Choroid plexus epithelial cell (primary cell): ENCODE measurements at regions not wholly inside any gene's neighbourhood (a gene's known extent, or its start where the extent isn't known, plus 50 kb on each side); places are given as distances from the start of the nearest gene placed in this dataset.

Experiments used
- DNase-seq: peaks from one replicate; pipeline ENCODE4 v3.0.0-alpha.2; 2010; ENCODE audit warnings: low read depth
- H3K4me3 ChIP-seq: 2 replicates; pipeline ENCODE4 v1.5.1; 2011; ENCODE audit warnings: low read depth, mild to moderate bottlenecking, control low read depth, low read length, moderate library complexity
- CTCF ChIP-seq: conservative IDR thresholded peaks from 2 replicates; pipeline ENCODE4 v1.5.1; 2011; ENCODE audit warnings: low read depth, mild to moderate bottlenecking, control low read depth, inconsistent platforms, low read length, moderate library complexity

- no peak for TF ChIP-seq CTCF
- no peak overlapping the region for H3K4me3 ChIP-seq
- DNase-seq, result no peak
These were observed 221.3 kb downstream of the GXYLT1 start for GRCh38 chr12:41923351-41923750.

DNA sequence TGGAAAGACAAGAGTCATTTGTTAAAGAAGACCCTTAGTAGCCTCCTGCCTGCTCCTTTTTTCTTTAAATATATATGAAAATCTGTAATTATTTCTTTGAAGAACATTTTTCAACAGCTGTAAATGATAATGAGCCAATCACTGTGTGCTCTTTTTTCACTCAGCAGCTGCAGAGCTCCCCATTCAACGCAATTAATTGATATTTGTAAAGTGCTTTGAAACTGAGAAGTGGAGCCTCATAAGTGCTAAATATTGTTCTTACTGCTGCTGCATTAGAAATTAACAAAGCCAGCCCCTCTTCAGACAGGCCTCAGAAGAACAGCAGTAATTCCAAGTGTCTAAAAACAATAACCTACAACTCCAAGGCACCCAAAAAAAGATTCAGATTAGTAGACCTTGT lies 224.3 kb downstream of the GXYLT1 start:
- no peak for TF ChIP-seq CTCF
- no peak for DNase-seq
- no peak overlapping the region for H3K4me3 ChIP-seq

- H3K4me3 ChIP-seq, result no peak overlapping the region
- TF ChIP-seq CTCF, result no peak
- no peak for DNase-seq
These were observed 225.0 kb downstream of the GXYLT1 start for GRCh38 chr12:41919526-41920261.

DNA sequence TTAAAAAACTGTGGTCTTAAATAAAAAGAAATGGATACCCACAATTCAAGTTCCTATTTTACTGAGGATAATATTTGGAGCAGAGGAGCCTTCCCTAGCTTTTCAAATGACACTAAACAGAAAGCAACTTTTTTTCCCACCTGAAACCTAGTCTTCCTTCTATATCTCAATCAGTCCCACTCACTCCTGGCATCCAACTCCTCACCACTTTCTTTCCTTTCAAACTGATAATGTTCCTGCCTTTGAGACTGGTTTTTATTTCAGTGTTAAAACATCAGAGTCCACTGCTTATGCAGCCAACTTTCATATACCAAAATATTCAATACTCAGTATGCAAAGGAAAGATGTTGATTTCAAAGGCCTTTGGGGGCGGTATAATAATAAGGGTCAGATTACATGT lies 225.6 kb downstream of the GXYLT1 start:
- no peak overlapping the region for H3K4me3 ChIP-seq
- DNase-seq, result no peak
- TF ChIP-seq CTCF, result no peak

DNA sequence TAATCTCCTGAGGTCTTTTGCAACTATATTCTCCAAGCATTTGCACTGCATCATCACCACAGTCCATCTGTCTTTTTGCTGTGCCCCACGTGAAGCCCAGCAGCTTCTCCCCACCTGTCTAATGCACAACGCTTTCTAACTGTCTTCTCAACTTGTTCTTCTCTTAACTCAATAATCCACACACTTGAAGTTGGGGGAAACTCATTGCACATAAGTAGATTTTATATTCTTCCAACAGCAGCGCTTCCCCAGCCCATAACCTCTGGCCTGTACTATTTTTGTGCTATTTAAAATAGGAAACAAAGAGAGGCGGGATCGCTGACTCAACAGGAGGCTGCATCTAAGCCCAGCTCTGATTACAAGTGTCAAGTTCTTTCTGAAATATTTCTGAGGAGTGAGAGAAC lies 226.7 kb downstream of the GXYLT1 start:
- H3K4me3 ChIP-seq, result no peak overlapping the region
- no peak for TF ChIP-seq CTCF
- peak; percentile 44 for DNase-seq

GRCh38 chr12:41917181-41917580 lies 227.5 kb downstream of the GXYLT1 start:
- no peak for TF ChIP-seq CTCF
- DNase-seq, result no peak
- no peak overlapping the region for H3K4me3 ChIP-seq
